Retinal pigment epithelial cell (primary cell): ENCODE measurements at regions not wholly inside any gene's neighbourhood (a gene's known extent, or its start where the extent isn't known, plus 50 kb on each side); places are given as distances from the start of the nearest gene placed in this dataset.

Source experiments
- DNase-seq: peaks from one replicate; pipeline ENCODE4 v3.0.0-alpha.2; 2010; ENCODE audit warnings: low read depth
- H3K4me3 ChIP-seq: 2 replicates; pipeline ENCODE4 v1.5.1; 2011; ENCODE audit warnings: mild to moderate bottlenecking, low read length, control low read depth, moderate library complexity
- CTCF ChIP-seq: conservative IDR thresholded peaks from 2 replicates; pipeline ENCODE4 v1.5.1; 2011; ENCODE audit warnings: low read depth, low read length, control low read depth, inconsistent platforms

- DNase-seq: no peak
- no peak overlapping the region for H3K4me3 ChIP-seq
- no peak for TF ChIP-seq CTCF
Measured at GRCh38 chr6:67541586-67541985, 1093.5 kb upstream of the ADGRB3 start.

- TF ChIP-seq CTCF: no peak
- H3K4me3 ChIP-seq: no peak overlapping the region
- DNase-seq: no peak
Measured at GRCh38 chr6:67538032-67538431, 1097.0 kb upstream of the ADGRB3 start.

- no peak for DNase-seq
- H3K4me3 ChIP-seq: no peak overlapping the region
- TF ChIP-seq CTCF: no peak
Measured at GRCh38 chr6:67535946-67536345, 1099.1 kb upstream of the ADGRB3 start.

- DNase-seq: no peak
- no peak overlapping the region for H3K4me3 ChIP-seq
- TF ChIP-seq CTCF: no peak
Measured at GRCh38 chr6:67506352-67506751, 1128.7 kb upstream of the ADGRB3 start.

- H3K4me3 ChIP-seq: no peak overlapping the region
- DNase-seq: no peak
- TF ChIP-seq CTCF: no peak
Measured at GRCh38 chr6:67501755-67502154, 1133.3 kb upstream of the ADGRB3 start.

- no peak for DNase-seq
- no peak for TF ChIP-seq CTCF
- no peak overlapping the region for H3K4me3 ChIP-seq
Measured at GRCh38 chr6:67497749-67498148, 1137.3 kb upstream of the ADGRB3 start.

GRCh38 chr6:67496191-67496590 lies 1138.9 kb upstream of the ADGRB3 start:
- TF ChIP-seq CTCF: no peak
- DNase-seq: no peak
- no peak overlapping the region for H3K4me3 ChIP-seq
